Breast epithelium (tissue), 4 donors: ENCODE measurements at regions not wholly inside any gene's neighbourhood (a gene's known extent, or its start where the extent isn't known, plus 50 kb on each side); places are given as distances from the start of the nearest gene placed in this dataset.

Experiments
- DNase-seq, 2 donors: peaks; one replicate each; pipeline ENCODE4 v3.0.0-alpha.2; 2019; ENCODE audit warnings: low spot score in 2 of 2
- H3K27ac ChIP-seq, 2 donors: fragments of 200-600 bp; sonication (generic) in 1 of 2; one replicate each; pipeline ENCODE4 v1.5.1; 2016 to 2019; ENCODE audit warnings: mild to moderate bottlenecking in 1 of 2
- H3K27me3 ChIP-seq, 2 donors: fragments of 200-600 bp; sonication (generic) in 1 of 2; one replicate each; pipeline versions ENCODE4 v1.5.1 to v1.6.0; 2017 to 2019; ENCODE audit warnings: control low read depth in 1 of 2, mild to moderate bottlenecking in 1 of 2
- H3K36me3 ChIP-seq: fragments of 200-600 bp; one replicate; pipeline ENCODE4 v1.5.1; 2019
- H3K4me1 ChIP-seq, 2 donors: fragments of 200-600 bp; sonication (generic); one replicate each; pipeline ENCODE4 v1.5.1; 2016 to 2019; ENCODE audit warnings: control low read depth in 1 of 2
- H3K4me3 ChIP-seq, 3 donors: fragments of 200-600 bp; sonication (generic); 1 replicate in 2 of 3; 2 replicates in 1 of 3; pipeline ENCODE4 v1.5.1; 2016 to 2019; ENCODE audit warnings: mild to moderate bottlenecking in 3 of 3, moderate library complexity in 2 of 3
- H3K9me3 ChIP-seq, 2 donors: fragments of 200-600 bp; sonication (generic) in 1 of 2; one replicate each; pipeline ENCODE4 v1.5.1; 2016 to 2019; ENCODE audit warnings: control low read depth in 1 of 2
- POLR2A ChIP-seq: fragments of 450-650 bp; IDR thresholded peaks from one replicate; pipeline ENCODE4 v1.6.1; 2016; ENCODE audit warnings: antibody characterized with exemption, mild to moderate bottlenecking, moderate library complexity
- POLR2AphosphoS5 ChIP-seq, 3 donors: sonication (generic); formaldehyde crosslinking; IDR thresholded peaks; one replicate each; pipeline ENCODE4 v1.6.1; 2017; ENCODE audit warnings: antibody characterized with exemption in 3 of 3
- intact Hi-C: fragments of 100-400 bp; cut with DNase I; formaldehyde crosslinking; loops from one replicate; pipeline ENCODE4 v1.15.1; 2023; ENCODE audit warnings: low total_unique reads
- TF ChIP-seq, protein P1 (sequence below), 3 donors: fragments of 450-650 bp; IDR thresholded peaks; one replicate each; pipeline ENCODE4 v1.5.1; 2016 to 2017; ENCODE audit warnings: antibody characterized with exemption in 3 of 3, mild to moderate bottlenecking in 3 of 3, moderate library complexity in 3 of 3

DNA sequence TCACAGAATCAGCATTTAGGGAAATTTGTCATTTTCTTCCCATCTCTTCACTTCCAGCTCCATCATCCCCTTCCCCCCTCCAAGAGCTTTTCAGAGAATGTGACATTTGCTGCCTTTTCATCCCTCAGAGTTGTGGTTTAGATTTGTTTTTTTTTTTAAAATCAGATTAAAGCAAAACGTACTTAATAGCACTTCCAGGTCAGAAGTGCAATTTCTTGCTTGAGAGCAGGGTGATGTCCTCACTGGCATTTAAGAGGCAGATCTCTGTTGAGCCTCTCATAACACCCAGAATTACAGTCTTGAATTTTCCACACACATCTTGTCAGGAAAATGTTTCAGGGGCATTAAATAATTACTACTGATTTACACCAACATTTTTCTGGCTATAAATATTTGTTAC is 236.8 kb upstream of the VLDLR start:
- intact Hi-C loops: no loop called here
- Histone ChIP-seq H3K27me3 (no peaks in the 10 kb centered on the region), H3K27ac (no peak overlapping the region), H3K4me3 (no peak overlapping the region), H3K36me3 (no peaks in the 10 kb centered on the region), H3K9me3 (no peaks in the 10 kb centered on the region), H3K4me1 (no peaks in the 10 kb centered on the region)
- TF ChIP-seq POLR2AphosphoS5 (IDR thresholded peaks at IDR 0.05) (no peak), POLR2A (no peak)
- TF ChIP-seq, protein P1, sequence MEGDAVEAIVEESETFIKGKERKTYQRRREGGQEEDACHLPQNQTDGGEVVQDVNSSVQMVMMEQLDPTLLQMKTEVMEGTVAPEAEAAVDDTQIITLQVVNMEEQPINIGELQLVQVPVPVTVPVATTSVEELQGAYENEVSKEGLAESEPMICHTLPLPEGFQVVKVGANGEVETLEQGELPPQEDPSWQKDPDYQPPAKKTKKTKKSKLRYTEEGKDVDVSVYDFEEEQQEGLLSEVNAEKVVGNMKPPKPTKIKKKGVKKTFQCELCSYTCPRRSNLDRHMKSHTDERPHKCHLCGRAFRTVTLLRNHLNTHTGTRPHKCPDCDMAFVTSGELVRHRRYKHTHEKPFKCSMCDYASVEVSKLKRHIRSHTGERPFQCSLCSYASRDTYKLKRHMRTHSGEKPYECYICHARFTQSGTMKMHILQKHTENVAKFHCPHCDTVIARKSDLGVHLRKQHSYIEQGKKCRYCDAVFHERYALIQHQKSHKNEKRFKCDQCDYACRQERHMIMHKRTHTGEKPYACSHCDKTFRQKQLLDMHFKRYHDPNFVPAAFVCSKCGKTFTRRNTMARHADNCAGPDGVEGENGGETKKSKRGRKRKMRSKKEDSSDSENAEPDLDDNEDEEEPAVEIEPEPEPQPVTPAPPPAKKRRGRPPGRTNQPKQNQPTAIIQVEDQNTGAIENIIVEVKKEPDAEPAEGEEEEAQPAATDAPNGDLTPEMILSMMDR (IDR thresholded peaks at IDR 0.05): no peak
- DNase-seq: no peak

DNA sequence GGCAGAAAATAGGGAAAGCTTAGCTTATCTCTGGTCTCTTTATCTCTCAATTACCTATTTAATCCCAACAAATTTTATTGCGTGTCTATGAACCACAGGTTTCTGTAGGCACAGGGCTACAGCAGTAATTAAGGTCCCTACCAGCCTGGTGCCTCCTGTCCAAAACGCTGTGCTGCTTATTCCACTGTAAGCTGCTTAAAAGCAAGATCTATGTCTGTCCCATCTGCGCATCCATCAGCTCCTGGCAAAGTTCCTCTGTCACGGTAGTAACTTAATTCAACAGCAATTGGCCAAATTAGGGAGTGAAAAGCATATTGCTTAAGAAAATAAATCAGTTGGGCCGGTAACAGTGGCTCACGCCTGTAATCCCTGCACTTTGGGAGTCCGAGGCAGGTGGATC is 235.8 kb upstream of the VLDLR start:
- no peak for DNase-seq
- Histone ChIP-seq H3K4me1 (no peaks in the 10 kb centered on the region), H3K36me3 (no peaks in the 10 kb centered on the region), H3K27me3 (no peaks in the 10 kb centered on the region), H3K4me3 (no peak overlapping the region), H3K9me3 (no peaks in the 10 kb centered on the region), H3K27ac (no peak overlapping the region)
- intact Hi-C loops: no loop called here
- no peak for TF ChIP-seq POLR2A
- TF ChIP-seq, protein P1 (IDR thresholded peaks at IDR 0.05): no peak
- TF ChIP-seq POLR2AphosphoS5 (IDR thresholded peaks at IDR 0.05): no peak

DNA sequence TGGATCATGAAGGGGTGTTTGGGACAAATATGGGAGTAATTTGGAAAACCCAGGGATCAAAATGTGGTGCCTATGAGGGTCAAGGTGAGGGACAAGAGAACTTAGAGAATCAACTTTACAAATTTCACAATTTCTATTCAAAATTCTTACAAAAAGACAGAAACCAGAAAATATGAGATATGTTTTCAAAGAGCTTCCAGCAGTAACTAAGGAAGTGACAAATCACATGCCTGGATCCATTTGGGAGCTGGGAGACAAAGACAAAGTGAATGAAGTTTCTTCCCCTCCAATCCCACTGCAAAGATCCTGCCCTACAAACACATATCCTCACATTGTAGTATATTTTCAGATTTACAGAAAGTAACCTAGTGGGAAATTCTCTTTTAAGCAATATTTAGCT is 235.0 kb upstream of the VLDLR start:
- no peak for DNase-seq
- Histone ChIP-seq H3K4me1 (no peaks in the 10 kb centered on the region), H3K9me3 (no peaks in the 10 kb centered on the region), H3K27ac (no peak overlapping the region), H3K4me3 (no peak overlapping the region), H3K27me3 (no peaks in the 10 kb centered on the region), H3K36me3 (no peaks in the 10 kb centered on the region)
- TF ChIP-seq POLR2AphosphoS5 (IDR thresholded peaks at IDR 0.05): no peak
- TF ChIP-seq, protein P1 (IDR thresholded peaks at IDR 0.05): no peak
- no peak for TF ChIP-seq POLR2A
- intact Hi-C loops: no loop called here

DNA sequence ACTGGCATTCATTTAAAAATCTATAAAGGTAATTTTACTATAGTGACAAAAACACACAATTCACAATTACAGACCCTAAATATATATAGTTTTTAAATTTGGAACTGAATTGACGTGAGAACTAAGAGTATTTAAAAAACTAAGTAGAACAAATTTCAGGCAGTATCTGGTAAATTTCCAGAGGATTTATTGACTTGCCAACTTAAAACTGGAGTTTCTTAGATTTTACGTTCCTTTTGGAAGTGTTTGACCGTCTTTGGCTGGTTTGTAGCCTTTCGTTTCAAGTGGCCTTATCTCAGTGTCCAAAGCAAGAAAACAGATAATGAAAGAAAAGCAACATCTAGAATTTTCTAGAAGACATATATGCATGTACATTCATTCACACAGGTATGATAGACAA is 234.4 kb upstream of the VLDLR start:
- Histone ChIP-seq H3K4me1 (no peaks in the 10 kb centered on the region), H3K27ac (no peak overlapping the region), H3K4me3 (no peak overlapping the region), H3K9me3 (no peaks in the 10 kb centered on the region), H3K27me3 (no peaks in the 10 kb centered on the region), H3K36me3 (no peaks in the 10 kb centered on the region)
- intact Hi-C loops: no loop called here
- DNase-seq: no peak
- TF ChIP-seq, protein P1 (IDR thresholded peaks at IDR 0.05): no peak
- no peak for TF ChIP-seq POLR2AphosphoS5 (IDR thresholded peaks at IDR 0.05)
- TF ChIP-seq POLR2A: no peak

DNA sequence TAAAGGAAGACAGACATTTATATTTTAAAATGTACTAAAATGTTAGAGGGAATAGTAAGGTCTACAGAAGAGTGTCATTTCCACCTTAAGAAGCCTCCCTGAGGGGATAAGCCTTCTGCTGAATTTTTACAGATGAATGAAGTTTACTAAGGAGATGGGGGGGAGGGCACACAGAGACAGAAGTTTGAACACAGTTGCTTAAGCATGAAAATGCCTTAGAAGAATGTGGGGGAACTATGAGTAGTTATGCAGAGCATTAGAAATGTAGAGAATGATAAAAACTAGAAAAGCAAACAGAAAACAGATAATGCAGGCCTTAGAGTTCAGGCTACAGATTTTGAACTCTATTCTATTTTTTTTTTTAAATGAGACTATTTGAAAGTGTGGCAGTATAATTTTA is 232.2 kb upstream of the VLDLR start:
- Histone ChIP-seq H3K36me3 (no peaks in the 10 kb centered on the region), H3K9me3 (no peaks in the 10 kb centered on the region), H3K27ac (no peak overlapping the region), H3K4me3 (no peak overlapping the region), H3K4me1 (no peaks in the 10 kb centered on the region), H3K27me3 (no peaks in the 10 kb centered on the region)
- TF ChIP-seq POLR2A (no peak), POLR2AphosphoS5 (IDR thresholded peaks at IDR 0.05) (no peak)
- TF ChIP-seq, protein P1 (IDR thresholded peaks at IDR 0.05): no peak
- intact Hi-C loops: no loop called here
- no peak for DNase-seq
